Activated CD4-positive, CD25-positive, alpha-beta regulatory T cell (primary cell): ENCODE measurements at regions not wholly inside any gene's neighbourhood (a gene's known extent, or its start where the extent isn't known, plus 50 kb on each side); places are given as distances from the start of the nearest gene placed in this dataset.

ENCODE experiments used
- DNase-seq, 4 experiments: peaks; one replicate each; lab custom pipeline; 2025; lab: John Stamatoyannopoulos, UW

GRCh38 chr20:22404419-22405170 is 179.8 kb downstream of the FOXA2 start:
- DNase-seq, result no peak

DNA sequence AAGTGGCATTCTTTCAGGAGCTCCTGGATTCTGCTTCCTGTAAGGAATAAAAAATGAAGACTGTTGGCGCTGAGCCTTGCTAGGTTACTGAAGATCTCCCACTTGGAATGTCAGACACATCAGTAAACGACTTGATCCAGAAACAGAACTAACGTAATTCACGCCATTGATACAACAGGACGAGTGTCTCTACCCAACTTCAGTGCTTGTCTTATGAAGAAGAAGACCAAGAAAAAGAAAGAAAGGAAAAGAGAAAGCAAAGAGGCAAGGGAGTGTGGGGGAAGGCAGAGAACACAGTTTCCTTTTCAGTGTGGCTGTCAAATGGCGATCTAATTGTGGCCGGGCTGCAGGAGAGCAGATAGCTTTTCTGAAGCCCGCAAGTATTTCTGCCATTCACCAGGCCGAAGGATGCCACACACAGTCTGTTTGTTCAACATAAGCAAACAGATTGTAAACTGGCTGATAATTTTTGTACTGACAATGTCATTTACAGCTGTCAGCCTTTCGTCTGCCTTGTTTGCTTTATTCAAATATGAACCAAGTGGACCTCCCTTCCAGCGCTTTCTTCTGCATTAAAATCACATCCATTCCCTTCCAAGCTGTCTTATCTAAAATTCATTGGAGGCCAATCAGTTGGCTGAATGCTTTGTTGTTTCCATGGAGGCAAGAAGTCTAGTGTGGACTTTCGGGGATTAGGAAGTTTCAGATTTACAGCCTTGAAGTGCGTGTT is 180.6 kb downstream of the FOXA2 start:
- no peak for DNase-seq

DNA sequence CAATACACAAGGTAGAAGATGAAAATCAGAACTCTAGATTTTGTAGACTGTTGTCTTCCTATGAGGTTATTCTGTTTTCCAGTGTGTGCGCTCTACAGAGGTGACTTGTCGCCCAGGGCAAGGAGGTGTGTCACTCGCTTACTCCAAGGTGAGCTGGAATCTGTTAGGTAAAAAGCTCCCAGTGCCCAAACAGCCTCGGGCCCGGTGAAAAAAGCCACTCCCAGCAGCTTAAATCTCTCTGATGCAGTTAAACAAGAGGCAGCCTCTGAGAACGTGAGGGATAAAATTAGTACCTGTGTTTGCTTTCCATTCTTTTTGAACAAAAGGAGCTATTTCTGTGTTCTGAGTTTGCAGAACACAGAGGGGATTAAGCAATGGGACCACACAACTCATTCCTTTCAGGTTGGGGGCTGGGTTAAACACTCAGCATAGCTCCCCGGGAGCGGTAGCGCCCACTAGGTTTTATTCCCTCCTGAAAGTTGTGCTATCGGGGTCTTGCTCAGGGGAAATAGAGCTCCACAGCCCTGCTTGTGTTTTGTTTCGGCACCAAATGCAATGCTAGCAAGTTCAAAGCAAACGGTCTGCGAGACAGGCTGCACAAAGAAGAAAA is 181.2 kb downstream of the FOXA2 start:
- DNase-seq, result no peak

GRCh38 chr20:22402550-22402949 is 181.8 kb downstream of the FOXA2 start:
- no peak for DNase-seq

- DNase-seq, result no peak
These were observed 183.9 kb downstream of the FOXA2 start for GRCh38 chr20:22400440-22400839.

- no peak for DNase-seq
These were observed 189.8 kb downstream of the FOXA2 start for GRCh38 chr20:22394583-22394982.

GRCh38 chr20:22390543-22390903 is 193.8 kb downstream of the FOXA2 start:
- no peak for DNase-seq

DNA sequence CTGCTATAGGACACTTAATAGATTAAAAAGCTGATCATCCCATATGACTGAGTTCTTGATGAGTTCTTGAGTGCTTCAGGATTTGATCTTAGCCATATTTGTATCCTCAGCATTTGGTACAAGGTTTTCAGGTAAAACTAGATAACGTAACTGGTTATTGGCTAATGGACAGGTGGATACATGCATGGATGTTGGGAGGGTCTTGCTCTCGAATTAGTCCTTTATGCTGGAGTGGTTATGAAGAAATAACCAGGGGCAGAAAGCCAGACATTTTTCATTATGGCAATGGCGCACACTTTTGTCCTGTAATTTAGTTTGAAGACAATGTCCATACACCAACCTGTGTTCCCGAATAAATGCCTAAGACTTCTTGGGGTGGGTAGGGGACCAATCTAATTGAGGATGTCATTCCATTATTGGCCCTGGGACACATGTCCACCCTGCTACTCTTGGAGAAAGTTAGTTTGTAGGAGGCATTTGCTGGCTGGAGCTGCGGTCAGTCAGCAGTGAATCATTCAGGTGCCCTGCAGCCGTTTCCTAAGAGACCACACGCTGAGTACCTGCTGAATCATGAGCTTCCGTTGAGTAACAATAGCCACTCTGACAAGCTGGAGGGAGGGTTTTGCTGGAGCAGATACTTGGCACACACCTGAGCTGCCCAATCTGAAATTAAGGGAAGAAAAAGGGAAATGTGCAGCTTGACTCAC is 194.4 kb downstream of the FOXA2 start:
- DNase-seq, result no peak

DNA sequence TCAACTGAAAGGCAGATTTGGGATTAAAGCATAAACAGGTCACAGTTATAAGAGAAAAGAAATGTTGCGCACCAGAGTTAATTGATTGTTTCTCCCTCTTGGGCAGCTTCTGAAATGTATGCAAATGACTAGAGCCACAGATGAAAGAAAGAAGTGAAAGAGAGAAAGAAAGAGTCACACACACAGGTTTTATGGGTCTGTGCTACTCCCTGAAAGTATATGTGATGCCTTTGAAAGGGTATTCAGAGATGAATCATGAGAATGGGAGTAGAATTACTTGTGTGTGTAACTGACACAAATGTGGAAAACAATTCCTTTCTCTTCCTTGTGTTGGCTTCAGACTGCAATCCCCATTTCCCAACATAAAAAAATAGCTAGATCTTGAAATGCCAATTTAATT is 196.9 kb downstream of the FOXA2 start:
- DNase-seq, result no peak

GRCh38 chr20:22386306-22386623 is 198.1 kb downstream of the FOXA2 start:
- DNase-seq, result no peak

DNA sequence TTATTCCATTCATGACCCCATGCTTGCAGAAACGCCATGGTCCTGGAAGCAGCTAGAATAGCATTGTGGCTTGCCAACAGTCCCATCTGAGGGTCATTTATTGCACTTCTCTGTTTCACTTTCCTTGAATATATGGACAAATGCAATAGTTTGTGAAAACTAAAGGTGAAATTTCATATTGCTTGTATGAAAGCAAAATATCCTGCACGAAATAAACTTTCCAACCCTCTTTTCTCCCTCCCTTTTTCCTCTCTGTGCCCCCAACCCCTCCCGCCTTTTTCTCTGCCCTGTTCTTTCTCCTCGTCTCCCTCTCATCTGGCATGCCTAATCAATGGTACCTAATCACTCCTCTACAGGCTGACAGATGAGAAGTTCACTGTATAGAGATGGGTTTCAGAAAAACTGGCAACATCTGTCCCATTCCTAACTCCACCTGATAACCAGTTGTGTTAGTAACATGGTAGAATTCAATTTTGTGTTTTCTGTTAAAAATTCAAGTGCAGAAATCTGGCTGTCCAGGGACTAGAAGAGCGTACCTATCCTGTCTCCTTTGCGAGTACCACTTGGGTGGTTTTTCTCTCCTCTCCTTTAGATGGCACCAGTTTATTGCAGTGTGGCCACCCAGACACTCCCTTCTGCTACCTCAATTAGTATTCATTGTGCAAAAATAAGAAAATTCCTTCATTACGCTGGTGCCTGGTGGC is 198.6 kb downstream of the FOXA2 start:
- no peak for DNase-seq

- no peak for DNase-seq
These were observed 199.4 kb downstream of the FOXA2 start for GRCh38 chr20:22384978-22385377.

DNA sequence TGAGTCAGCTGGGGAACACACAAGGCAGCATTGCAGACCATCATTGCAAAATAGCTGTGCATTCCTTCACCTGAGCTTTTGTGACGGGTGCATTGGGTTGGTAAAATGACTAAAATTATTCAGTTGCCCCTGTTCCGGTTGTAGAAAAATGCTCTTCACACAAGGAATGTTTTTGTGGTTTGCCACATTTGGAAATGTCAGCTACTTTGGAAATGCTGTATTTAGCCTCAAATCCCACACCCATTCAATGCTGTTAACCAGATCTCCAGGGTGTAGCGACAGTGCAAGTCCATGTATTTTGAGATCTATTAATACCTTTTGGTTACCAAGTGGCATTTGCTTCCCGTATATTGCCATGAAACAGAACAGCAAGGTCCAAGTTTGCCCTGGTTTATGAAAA is 201.2 kb downstream of the FOXA2 start:
- no peak for DNase-seq

DNA sequence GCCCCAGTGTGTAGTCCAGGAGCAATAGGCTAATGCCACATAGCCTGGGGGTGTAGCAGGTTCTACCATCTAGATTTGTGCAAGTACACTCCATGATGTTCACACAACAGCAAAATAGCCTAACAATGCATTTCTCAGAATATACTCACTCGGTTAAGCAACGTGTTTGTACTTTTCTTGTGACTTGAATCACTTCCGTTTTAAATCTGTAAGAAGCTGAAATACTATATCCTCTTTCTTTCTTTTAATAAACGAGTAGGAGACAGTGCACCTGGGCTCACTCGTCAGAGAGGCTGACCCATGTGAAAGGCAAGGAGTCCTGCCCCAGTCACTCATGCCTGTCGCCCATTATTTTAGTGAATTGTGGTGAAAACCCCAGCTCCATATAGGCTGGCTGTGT is 201.6 kb downstream of the FOXA2 start:
- no peak for DNase-seq

DNA sequence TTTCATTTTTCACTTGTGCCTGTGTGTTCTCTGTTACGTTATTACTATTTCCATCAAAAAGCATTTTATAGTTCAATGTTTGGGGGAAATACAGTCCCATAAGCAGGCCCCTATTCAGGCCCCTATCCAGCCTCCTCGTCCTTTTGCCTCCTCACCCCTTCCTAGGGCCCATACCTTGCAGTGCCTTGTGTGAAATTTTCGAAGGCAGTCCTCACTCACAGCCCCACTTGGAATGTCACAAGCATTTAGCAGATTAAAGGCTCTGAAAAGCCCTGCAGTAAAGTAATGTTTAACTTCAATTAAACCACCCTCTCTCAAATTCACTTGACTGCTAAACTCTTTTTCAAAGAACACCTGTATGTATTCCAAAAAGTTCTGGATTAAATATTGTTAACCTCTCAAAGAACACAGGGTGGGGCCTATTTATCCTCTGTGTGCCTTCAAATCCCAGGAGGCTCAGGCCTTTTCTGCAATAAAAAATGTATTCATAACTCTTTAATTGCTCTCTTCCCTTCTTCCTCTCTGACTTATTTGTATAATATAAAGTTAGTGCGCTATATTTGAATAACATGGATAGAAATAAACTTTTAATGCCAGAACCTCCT is 202.5 kb downstream of the FOXA2 start:
- no peak for DNase-seq

GRCh38 chr20:22379472-22379871 is 204.9 kb downstream of the FOXA2 start:
- DNase-seq, result no peak

DNA sequence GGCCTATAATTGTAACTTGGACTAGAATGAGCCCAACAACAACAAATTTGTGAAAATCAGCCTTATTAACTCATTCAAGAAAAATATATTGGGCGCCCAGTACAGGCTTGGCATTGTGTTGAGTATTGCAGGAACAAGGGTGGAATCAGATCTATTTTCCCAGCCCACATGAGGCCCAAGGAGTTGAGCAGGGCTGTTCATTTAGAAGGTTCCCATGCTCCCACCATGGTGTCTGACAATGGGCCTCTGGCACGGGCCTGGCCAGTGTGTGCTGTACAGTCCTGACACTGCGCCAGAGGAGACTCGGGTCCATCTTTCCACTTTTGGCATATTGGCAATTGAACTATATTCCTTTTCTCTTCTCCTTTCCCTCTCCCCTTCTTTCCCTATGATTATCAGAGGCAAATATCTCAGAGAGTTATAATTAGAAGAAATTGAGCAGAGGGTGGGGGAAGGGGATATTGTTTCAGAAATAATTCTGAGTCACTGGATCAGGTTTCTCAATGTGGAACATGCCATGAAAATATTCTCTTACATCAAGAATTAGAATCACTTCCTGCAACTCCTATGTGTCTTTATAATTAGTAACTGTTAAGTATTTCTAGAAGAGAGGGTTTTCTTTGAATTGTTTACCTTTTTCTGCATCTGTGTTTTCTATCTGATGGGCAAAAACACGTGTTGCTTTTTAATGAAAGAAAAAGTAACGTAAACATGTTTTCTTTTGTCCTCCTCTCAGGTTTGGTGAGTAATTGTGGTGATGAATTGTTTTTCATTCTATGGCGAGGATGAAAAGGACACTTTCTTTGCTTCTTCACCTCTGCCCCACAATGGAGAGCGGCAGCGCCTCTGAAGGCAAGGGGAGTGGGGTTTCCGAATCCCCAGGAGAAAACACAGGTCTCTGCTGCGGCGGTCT is 209.4 kb downstream of the FOXA2 start:
- no peak for DNase-seq

- DNase-seq, result no peak
These were observed 210.3 kb downstream of the FOXA2 start for GRCh38 chr20:22374066-22374465.

- no peak for DNase-seq
These were observed 211.0 kb downstream of the FOXA2 start for GRCh38 chr20:22373164-22373895.

DNA sequence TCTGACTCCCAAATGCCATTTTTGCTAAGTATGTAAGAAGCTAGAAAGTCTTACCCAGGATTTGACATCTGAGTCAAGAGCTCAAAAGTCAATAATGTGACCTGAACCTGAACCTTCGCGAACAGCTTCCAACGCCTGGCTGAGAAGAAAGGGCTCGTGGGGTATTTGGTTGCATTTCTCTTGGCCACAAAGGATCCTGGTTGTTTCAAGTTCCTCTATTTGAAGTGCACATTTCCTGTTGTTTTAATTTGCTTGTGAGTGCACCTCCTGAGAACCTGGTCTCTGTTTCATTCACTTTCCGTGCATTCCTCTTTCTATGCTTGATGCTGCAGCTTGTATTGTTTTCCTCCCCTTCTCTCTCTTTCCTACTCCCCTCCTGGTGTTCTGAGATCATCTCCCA is 212.5 kb downstream of the FOXA2 start:
- no peak for DNase-seq
